AG09319 (cell line): ENCODE measurements at regions not wholly inside any gene's neighbourhood (a gene's known extent, or its start where the extent isn't known, plus 50 kb on each side); places are given as distances from the start of the nearest gene placed in this dataset.
A peak's percentile ranks its signal among the peaks of the same experiment; 100 is the strongest.

Experiments used
- DNase-seq: peaks from one replicate; pipeline ENCODE4 v3.0.0-alpha.2; 2010; ENCODE audit warnings: low read depth; ENCODE audit errors: extremely low read depth
- TF ChIP-seq, protein P1 (sequence below): IDR thresholded peaks from 2 replicates; pipeline ENCODE4 v1.5.1; 2011; ENCODE audit warnings: low read depth, mild to moderate bottlenecking, inconsistent platforms, low read length, moderate library complexity

DNA sequence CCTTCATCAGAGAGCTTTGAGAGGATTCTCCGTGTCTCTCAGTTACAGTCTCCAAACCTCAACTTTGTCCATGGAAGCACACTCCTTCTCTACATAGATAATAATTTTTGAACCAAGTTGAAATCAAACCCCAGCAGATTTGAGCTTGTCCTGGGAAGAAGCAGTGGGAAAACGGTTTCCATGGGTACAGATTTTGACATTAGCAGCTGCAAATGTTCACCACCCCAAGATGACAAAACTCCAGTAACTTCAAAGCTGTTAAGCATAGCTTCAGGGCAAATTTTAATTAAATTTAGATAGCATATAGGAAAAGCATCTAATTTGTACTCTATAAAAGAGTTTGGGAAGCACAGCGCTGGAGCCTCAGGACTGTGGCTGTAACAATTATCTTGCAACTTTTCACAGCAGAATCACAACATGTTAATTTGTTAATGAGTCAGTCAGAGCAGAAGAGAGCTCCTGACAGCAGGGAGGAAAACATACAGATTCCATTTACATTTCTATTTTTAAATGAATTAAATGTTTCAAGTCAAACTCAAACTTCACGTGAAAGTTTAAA lies 240.7 kb downstream of the BMP7 start:
- TF ChIP-seq, protein P1, sequence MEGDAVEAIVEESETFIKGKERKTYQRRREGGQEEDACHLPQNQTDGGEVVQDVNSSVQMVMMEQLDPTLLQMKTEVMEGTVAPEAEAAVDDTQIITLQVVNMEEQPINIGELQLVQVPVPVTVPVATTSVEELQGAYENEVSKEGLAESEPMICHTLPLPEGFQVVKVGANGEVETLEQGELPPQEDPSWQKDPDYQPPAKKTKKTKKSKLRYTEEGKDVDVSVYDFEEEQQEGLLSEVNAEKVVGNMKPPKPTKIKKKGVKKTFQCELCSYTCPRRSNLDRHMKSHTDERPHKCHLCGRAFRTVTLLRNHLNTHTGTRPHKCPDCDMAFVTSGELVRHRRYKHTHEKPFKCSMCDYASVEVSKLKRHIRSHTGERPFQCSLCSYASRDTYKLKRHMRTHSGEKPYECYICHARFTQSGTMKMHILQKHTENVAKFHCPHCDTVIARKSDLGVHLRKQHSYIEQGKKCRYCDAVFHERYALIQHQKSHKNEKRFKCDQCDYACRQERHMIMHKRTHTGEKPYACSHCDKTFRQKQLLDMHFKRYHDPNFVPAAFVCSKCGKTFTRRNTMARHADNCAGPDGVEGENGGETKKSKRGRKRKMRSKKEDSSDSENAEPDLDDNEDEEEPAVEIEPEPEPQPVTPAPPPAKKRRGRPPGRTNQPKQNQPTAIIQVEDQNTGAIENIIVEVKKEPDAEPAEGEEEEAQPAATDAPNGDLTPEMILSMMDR, result no peak
- no peak for DNase-seq

GRCh38 chr20:57027777-57028176 lies 238.7 kb downstream of the BMP7 start:
- TF ChIP-seq, protein P1, result no peak
- no peak for DNase-seq

DNA sequence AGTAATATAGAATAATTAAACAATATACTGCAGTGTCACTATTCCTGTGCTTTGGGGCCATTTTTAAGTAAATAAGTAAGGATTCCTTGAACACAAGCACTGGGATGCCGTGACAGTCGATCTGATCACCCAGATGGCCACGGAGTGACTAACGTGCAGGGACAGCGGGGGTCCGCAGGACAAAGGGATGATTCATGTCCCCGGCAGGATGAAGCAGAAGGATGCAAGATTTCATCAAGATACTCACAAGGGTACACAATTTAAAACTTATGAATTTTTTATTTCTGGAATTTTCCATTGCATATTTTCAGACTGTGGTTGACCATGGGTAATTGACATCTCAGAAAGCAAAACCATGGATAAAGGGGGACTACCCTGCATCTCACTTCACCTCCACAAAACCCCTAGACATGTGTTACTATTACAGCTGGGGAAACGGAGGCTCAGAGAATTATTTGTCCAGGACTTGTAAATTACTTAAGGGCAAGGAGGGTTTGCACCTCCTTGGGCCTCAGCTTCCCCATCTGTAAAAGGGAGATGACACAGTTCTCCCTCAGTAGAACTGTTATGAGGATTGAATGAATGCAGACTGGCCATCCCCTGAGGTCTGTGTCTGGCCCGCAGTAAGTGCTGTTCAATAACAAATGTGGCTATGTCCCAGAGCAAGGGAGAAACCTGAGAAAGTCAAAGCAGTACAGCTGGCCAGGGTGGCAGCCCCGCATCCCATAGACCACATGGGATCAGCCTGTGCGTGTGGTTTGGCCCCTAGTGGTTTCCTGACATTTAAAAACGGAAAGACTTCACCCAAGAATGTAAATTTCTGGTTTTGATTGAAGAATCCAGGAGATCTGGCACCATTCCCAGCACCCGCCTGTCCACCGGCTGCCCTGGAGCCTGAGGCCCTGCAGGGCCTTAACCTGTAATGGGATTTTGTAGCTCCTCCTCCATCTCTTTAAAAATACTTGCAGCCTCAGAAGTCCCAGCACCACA lies 235.5 kb downstream of the BMP7 start:
- TF ChIP-seq, protein P1, result no peak
- DNase-seq, result peak; percentile 65

GRCh38 chr20:57031867-57032355 lies 234.5 kb downstream of the BMP7 start:
- TF ChIP-seq, protein P1, result no peak
- DNase-seq, result no peak

GRCh38 chr20:57032847-57033246 lies 233.6 kb downstream of the BMP7 start:
- no peak for DNase-seq
- TF ChIP-seq, protein P1, result no peak

DNA sequence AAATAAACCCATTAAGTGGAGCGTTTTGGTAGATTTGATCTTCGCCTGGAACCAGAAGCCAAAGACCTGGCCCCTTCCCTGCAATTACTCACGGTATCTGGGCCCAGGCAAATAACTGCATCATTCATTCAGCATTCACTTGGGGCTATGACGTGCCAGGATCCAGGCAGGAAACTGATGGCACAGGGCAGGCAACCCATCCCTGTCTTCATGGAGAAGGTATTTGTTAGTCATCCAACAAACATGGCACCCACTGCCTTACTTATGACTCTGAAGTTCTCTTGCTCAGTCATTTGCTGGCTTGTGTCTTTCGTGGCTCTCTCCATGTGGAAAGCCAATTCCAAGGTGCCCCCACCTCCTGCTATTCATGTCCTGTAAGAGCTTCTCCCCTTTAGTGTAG lies 232.4 kb downstream of the BMP7 start:
- TF ChIP-seq, protein P1, result no peak
- no peak for DNase-seq

DNA sequence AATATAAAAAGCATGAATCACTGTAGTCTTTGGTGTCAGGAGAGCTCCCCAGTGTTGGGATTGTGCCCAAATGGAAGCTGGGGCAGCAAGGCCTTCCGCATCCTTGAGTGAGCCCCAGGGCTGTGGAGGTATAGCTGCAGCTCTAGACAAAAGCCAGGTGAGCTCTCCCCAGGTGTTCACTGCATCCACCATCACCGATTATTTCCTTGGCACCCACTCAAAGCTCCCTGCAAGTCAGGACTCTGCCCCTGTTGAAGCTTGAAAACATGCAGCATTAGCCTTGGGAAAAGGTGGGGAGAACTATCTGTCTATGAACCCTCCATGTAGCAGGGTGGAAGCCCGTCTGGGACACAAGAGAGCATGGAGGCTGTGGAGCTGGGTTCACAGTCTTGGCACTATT lies 228.8 kb downstream of the BMP7 start:
- TF ChIP-seq, protein P1, result no peak
- DNase-seq, result no peak
